PC-3 (cell line): ENCODE measurements at regions not wholly inside any gene's neighbourhood (a gene's known extent, or its start where the extent isn't known, plus 50 kb on each side); places are given as distances from the start of the nearest gene placed in this dataset.

Experiments
- ATAC-seq: fragments of 200-7000 bp; cut with Tn5 transposase; 2 replicates; pipeline ENCODE4 v1.9.1; 2020; ENCODE audit warnings: mild to moderate bottlenecking, moderate library complexity
- BruUV-seq: library from RNA; stranded (reverse); fragments of 400-500 nt; replicated peaks from 2 replicates; lab custom pipeline; 2021; lab: Mats Ljungman, UMichigan
- CTCF ChIA-PET: fragments of 300-600 bp; sonication (Branson Sonifier 250); formaldehyde crosslinking; loops from one replicate; lab custom pipeline; 2022; ENCODE audit warnings: antibody characterized with exemption; lab: Charles Lee
- POLR2A ChIA-PET: fragments of 300-600 bp; sonication (Branson Sonifier 250); formaldehyde crosslinking; loops from one replicate; lab custom pipeline; 2022; ENCODE audit warnings: antibody characterized with exemption; ENCODE audit not compliant: unreplicated experiment; lab: Charles Lee
- DNase-seq: peaks from one replicate; pipeline ENCODE4 v3.0.0-alpha.2; 2015
- H2AFZ ChIP-seq: fragments of 300-600 bp; sonication (generic); 2 replicates; pipeline ENCODE4 v1.6.0; 2016; ENCODE audit warnings: antibody characterized with exemption, low read length
- H3F3A ChIP-seq: fragments of 300-600 bp; sonication (generic); one replicate; pipeline ENCODE4 v1.6.0; 2017; ENCODE audit warnings: antibody characterized with exemption, low read length, control low read depth, mild to moderate bottlenecking; ENCODE audit not compliant: unreplicated experiment
- H3K27ac ChIP-seq: fragments of 300-600 bp; sonication (generic); 2 replicates; pipeline ENCODE4 v1.5.1; 2016; ENCODE audit warnings: mild to moderate bottlenecking, low read length
- H3K27me3 ChIP-seq: fragments of 300-600 bp; sonication (generic); 2 replicates; pipeline ENCODE4 v1.6.1; 2016; ENCODE audit warnings: low read length, mixed read lengths
- H3K36me3 ChIP-seq: fragments of 300-600 bp; sonication (generic); 2 replicates; pipeline ENCODE4 v1.6.1; 2016; ENCODE audit warnings: low read depth, mixed run types, low read length, mixed read lengths
- H3K4me1 ChIP-seq: fragments of 300-600 bp; sonication (generic); 2 replicates; pipeline ENCODE4 v1.5.1; 2016; ENCODE audit warnings: low read length; ENCODE audit not compliant: insufficient read depth
- H3K4me2 ChIP-seq: fragments of 300-600 bp; sonication (generic); 2 replicates; pipeline ENCODE4 v1.6.0; 2016; ENCODE audit warnings: low read length
- H3K4me3 ChIP-seq: fragments of 300-600 bp; sonication (generic); 2 replicates; pipeline ENCODE4 v1.5.1; 2016; ENCODE audit warnings: mild to moderate bottlenecking, low read length, mixed read lengths
- H3K79me2 ChIP-seq: fragments of 300-600 bp; sonication (generic); 2 replicates; pipeline ENCODE4 v1.6.1; 2017; ENCODE audit warnings: low read length, mixed read lengths
- H3K9ac ChIP-seq: fragments of 300-600 bp; sonication (generic); 2 replicates; pipeline ENCODE4 v1.6.0; 2016; ENCODE audit warnings: mild to moderate bottlenecking, low read length
- H3K9me2 ChIP-seq: fragments of 300-600 bp; sonication (generic); replicated peaks from 2 replicates; pipeline ENCODE4 v1.6.1; 2016; ENCODE audit warnings: mixed run types, low read length, mixed read lengths
- H3K9me3 ChIP-seq: fragments of 300-600 bp; sonication (generic); 2 replicates; pipeline ENCODE4 v1.6.1; 2016; ENCODE audit warnings: low read length, mixed read lengths
- H4K20me1 ChIP-seq: fragments of 300-600 bp; sonication (generic); 2 replicates; pipeline ENCODE4 v1.6.1; 2016; ENCODE audit warnings: low read length, mixed read lengths
- CTCF ChIP-seq: fragments of 300-600 bp; sonication (generic); conservative IDR thresholded peaks from 2 replicates; pipeline ENCODE4 v1.5.1; 2017; ENCODE audit warnings: antibody characterized with exemption, low read depth, mild to moderate bottlenecking, low read length
- EZH2 ChIP-seq: fragments of 300-600 bp; sonication (generic); IDR thresholded peaks from one replicate; pipeline ENCODE4 v1.6.1; 2017; ENCODE audit warnings: antibody characterized with exemption, mild to moderate bottlenecking, low read length; ENCODE audit not compliant: unreplicated experiment
- EZH2phosphoT487 ChIP-seq: fragments of 300-600 bp; sonication (generic); IDR thresholded peaks from 2 replicates; pipeline ENCODE4 v1.6.1; 2018; ENCODE audit warnings: mild to moderate bottlenecking, antibody characterized with exemption, low read length, borderline replicate concordance
- intact Hi-C: fragments of 100-400 bp; cut with micrococcal nuclease; formaldehyde crosslinking; loops from 2 replicates; pipeline ENCODE4 v1.9.0; 2023

- TF ChIP-seq EZH2 (no peak), CTCF (no peak), EZH2phosphoT487 (no peak)
- Histone ChIP-seq H3K36me3 (no peaks in the 10 kb centered on the region), H3K27me3 (no peaks in the 10 kb centered on the region), H4K20me1 (no peaks in the 10 kb centered on the region), H3K9ac (no peak overlapping the region), H3K4me3 (no peak overlapping the region), H3K27ac (no peak overlapping the region), H2AFZ (no peak overlapping the region), H3F3A (no peaks in the 10 kb centered on the region), H3K79me2 (peaks cover 16% of the 10 kb centered on the region; the same call in 1 of the 2 replicates), H3K9me3 (no peaks in the 10 kb centered on the region), H3K4me1 (peaks cover 51% of the 10 kb centered on the region), H3K9me2 (no peaks in the 10 kb centered on the region), H3K4me2 (no peak overlapping the region)
- ATAC-seq (no peak), DNase-seq (no peak)
- POLR2A ChIA-PET, result no interaction called here
- intact Hi-C loops, result no loop called here
- BruUV-seq, result no TSS peak
- CTCF ChIA-PET, result no interaction called here
These were observed 311.5 kb upstream of the THBS1 start for GRCh38 chr15:39269352-39269751.

GRCh38 chr15:39269821-39270220 lies 311.1 kb upstream of the THBS1 start:
- no peak overlapping the region for H3K4me2 ChIP-seq
- H3K9me3 ChIP-seq, result no peaks in the 10 kb centered on the region
- peak overlapping the region; percentile 97; the same call in 1 of the 2 replicates for H3K27ac ChIP-seq
- no peak overlapping the region for H3K4me3 ChIP-seq
- no peak for TF ChIP-seq EZH2phosphoT487
- no peak for TF ChIP-seq EZH2
- TF ChIP-seq CTCF, result no peak
- ChIA-PET POLR2A (no interaction called here), CTCF (no interaction called here)
- no peaks in the 10 kb centered on the region for H4K20me1 ChIP-seq
- DNase-seq (no peak), ATAC-seq (no peak)
- no TSS peak for BruUV-seq
- H3F3A ChIP-seq, result no peaks in the 10 kb centered on the region
- no peak overlapping the region for H2AFZ ChIP-seq
- no peaks in the 10 kb centered on the region for H3K27me3 ChIP-seq
- H3K9me2 ChIP-seq, result no peaks in the 10 kb centered on the region
- H3K36me3 ChIP-seq, result no peaks in the 10 kb centered on the region
- H3K79me2 ChIP-seq, result peaks cover 16% of the 10 kb centered on the region; the same call in 1 of the 2 replicates
- H3K9ac ChIP-seq, result no peak overlapping the region
- intact Hi-C loops, result no loop called here
- H3K4me1 ChIP-seq, result peaks cover 56% of the 10 kb centered on the region

DNA sequence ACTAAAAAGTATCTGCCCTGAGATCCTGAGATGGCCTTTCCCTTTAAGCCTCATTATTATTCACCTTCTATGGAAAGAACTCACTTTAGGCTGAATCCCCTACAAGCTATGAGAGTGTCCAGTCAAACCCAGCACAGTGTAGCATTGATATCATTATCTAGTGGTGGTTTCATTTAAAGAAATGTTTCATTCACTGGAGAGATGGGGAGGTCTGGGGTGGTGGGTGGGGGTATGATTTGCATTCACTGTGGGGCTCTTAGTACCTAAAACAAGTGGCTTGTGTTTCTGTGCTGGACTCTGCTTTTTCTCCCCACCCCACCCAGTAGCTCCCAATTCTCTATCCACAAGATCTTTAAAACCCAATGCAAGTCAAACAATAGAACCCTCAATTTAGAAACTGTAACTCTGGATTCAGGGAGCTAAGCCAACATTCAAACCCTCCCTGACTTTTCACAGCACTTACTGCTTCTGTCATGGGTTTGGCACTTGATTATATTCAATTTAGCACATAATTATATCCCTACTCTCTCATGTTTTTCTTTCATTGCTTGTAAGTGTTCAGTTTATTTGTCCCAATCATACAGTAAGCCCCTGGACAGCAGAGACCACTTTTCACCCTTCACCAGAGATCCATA lies 310.5 kb upstream of the THBS1 start:
- peak overlapping the region; percentile 32 for H3K4me2 ChIP-seq
- ChIA-PET CTCF (no interaction called here), POLR2A (no interaction called here)
- BruUV-seq, result no TSS peak
- H3K4me1 ChIP-seq, result peaks cover 61% of the 10 kb centered on the region
- no peak overlapping the region for H2AFZ ChIP-seq
- no peaks in the 10 kb centered on the region for H3K9me3 ChIP-seq
- no peak for TF ChIP-seq EZH2
- no peak for TF ChIP-seq EZH2phosphoT487
- TF ChIP-seq CTCF, result no peak
- DNase-seq, result no peak
- H3K27me3 ChIP-seq, result no peaks in the 10 kb centered on the region
- no peaks in the 10 kb centered on the region for H4K20me1 ChIP-seq
- no peak for ATAC-seq
- peak overlapping the region; percentile 29; the same call in 1 of the 2 replicates for H3K9ac ChIP-seq
- no peaks in the 10 kb centered on the region for H3F3A ChIP-seq
- H3K36me3 ChIP-seq, result no peaks in the 10 kb centered on the region
- H3K9me2 ChIP-seq, result no peaks in the 10 kb centered on the region
- peak overlapping the region; percentile 97 for H3K27ac ChIP-seq
- peaks cover 16% of the 10 kb centered on the region; the same call in 1 of the 2 replicates for H3K79me2 ChIP-seq
- intact Hi-C loops, result no loop called here
- no peak overlapping the region for H3K4me3 ChIP-seq
